Right kidney (tissue), 1 donor: ENCODE measurements at regions not wholly inside any gene's neighbourhood (a gene's known extent, or its start where the extent isn't known, plus 50 kb on each side); places are given as distances from the start of the nearest gene placed in this dataset.
A peak's percentile ranks its signal among the peaks of the same experiment; 100 is the strongest.
"Not testable (repeated sequence)": the region's sequence is repeated elsewhere in the genome, so short reads cannot be mapped to it uniquely, and the experiment has no call there.

Experiments used
- DNase-seq: peaks from one replicate; pipeline ENCODE4 v3.0.0-alpha.2; 2016

DNA sequence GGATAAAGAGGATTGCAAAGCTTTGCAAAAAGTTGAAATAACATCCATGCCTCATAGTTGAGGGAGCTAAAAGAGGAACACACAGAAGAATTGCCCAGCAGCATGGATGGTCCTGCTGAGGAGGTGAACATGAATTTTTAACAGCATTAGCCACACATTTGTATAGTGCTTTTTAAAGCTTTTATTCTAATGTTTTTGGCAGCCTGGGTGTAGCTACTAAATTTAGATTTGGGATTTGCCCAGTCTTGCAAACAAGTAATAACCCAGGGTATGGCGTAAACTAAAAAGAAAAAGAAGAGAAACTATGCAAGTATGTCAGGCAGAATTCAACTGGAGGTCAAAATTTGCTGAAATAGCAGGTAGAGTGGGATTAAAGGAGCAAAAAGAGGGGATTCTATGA is 75.1 kb upstream of the PTPRK start:
- no peak for DNase-seq

DNA sequence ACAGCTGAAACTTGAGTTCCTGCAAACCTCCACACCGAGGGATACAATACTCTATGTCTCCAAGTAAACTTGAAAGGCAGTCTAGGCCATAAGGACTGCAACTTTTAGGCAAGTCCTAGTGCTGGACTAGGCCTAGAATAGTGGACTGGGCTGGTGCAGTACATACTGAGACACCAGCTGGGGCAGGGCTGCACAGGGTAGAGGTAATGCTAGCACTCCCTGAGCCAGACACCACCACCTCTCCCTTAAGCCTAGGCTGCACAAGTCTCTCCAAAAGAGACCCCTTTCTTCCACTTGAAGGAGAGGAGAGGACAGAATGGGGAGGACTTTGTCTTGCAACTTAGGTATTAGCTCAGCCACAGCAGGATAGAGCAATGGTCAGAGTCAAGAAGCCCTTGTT is 65.7 kb upstream of the PTPRK start:
- DNase-seq, result no peak

DNA sequence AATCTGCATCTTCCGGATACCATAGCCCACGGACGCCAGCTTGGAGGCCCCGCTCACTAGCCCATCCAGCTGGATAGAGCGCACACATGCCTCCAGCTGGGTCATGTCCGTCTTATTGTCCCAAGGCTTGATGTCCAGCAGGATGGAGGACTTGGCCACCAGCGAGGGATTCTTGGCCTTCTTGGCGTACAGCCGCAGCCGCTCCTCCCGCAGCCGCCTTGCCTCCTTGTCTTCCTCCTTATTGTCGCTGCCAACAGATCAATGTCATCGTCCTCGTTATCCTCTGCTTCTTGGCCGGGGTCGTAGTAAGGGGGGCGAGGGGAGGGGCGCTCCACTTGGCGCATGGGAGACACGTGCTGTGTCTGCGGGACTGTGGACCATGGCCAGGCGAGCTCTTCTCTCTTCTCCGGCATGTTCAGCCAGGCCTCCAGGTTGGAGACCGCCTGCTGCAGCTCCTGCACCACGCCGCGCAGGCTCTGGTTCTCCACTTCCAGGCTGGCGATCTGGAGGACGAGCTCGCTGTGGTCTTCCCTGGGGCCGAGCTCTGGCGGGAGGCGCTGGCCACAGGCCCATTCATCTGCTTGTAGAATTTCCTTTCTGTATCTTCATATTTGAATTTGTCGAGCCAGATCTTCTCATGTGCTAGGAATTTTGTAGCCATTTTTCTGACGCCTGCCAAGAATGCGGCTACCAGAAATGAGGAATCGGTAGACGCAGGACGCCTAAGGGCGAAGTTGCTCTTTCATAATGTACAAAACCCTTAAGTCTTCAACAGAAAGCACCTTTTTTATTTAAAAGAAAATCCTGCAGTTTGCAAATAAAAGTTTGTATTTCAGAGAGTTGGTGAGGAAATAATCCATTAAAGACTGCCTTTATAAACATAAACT is 60.1 kb upstream of the PTPRK start:
- DNase-seq, result no peak

DNA sequence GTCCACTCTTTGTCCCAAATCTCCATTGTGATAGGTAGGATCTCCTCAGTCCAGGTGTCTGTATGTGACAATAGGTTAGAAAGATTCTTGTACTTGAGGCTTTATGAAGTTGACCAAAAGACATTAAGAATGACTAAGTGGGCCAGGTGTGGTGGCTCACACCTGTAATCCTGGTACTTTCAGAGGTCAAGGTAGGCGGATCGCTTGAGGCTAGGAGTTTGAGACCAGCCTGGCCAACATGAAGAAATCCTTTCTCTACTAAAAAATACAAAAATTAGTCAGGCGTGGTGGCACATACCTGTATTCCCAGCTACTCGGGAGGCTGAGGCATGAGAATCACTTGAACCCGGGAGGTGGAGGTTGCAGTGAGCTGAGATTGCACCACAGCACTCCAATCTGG is 54.9 kb upstream of the PTPRK start:
- DNase-seq, result not testable (repeated sequence)

DNA sequence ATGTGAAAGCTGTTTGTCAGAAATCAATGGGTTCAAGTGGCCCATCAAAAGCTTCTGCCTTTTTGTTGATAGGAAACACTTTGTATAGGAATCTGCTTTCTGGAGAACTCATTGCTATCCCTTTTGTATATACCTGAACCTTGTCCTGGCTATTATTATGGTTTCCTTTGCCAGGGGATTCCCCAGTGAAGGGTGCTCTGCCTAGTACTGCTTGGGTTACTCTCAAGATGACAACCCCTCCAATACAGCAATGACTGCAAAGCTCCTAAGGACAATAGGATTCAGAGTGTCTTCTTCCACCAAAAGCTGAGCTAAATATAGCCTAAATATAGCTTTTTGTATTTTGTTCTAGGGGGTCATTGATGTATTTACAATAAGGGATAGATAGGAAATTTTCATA is 54.0 kb upstream of the PTPRK start:
- DNase-seq, result no peak

DNA sequence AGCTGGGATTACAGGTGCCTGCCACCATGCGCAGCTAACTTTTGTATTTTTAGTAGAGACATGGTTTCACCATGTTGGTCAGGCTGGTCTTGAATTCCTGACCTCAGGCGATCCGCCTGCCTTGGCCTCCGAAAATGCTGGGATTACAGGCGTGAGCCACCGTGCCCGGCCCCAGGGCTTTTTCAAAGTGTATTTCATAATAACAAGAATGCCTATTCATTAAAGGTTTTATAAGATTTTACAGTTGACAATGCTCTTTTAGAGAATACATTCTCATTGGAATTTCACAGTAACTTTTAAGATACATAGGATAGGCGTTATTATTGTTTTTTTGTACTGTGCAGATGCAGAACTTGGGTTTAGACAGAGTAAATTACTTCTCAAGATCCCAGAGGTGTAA is 52.6 kb upstream of the PTPRK start:
- DNase-seq, result no peak

DNA sequence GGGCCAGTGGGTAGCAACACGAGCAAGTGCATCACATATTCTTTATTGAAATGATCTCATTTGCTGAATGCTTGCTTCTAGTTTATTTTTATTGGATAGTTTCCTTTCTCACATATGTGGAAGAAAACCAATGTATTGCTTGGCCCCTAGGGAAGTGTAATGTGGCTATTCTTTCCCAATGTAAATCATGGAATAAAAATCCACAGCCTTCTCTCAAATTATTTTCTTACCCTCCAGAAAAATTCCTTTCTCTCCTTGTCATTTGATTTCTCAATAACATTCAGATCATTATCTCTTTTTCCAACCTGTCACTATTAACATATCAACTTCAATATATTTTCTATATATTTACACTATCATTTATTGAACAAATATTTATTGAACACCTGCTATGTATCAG is 51.9 kb upstream of the PTPRK start:
- no peak for DNase-seq

DNA sequence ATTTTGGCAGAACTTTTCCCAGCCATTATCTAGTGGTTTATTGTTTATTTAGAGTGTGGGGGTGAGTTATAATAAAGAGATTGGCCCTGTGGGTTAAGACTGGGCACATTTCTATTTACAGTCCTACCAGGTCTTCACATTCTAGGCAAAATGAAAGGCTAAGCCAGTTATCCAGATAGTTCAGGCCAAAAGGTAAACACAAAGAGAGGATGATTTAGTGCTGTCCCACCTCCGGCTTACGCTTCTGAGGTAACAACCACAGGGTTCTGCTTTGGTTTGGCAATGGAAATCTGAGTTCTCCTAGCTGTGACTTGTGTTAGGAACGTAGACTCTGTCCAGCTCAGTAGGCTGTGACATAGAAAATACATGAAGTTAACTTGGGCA is 50.3 kb upstream of the PTPRK start:
- peak; percentile 3 for DNase-seq

DNA sequence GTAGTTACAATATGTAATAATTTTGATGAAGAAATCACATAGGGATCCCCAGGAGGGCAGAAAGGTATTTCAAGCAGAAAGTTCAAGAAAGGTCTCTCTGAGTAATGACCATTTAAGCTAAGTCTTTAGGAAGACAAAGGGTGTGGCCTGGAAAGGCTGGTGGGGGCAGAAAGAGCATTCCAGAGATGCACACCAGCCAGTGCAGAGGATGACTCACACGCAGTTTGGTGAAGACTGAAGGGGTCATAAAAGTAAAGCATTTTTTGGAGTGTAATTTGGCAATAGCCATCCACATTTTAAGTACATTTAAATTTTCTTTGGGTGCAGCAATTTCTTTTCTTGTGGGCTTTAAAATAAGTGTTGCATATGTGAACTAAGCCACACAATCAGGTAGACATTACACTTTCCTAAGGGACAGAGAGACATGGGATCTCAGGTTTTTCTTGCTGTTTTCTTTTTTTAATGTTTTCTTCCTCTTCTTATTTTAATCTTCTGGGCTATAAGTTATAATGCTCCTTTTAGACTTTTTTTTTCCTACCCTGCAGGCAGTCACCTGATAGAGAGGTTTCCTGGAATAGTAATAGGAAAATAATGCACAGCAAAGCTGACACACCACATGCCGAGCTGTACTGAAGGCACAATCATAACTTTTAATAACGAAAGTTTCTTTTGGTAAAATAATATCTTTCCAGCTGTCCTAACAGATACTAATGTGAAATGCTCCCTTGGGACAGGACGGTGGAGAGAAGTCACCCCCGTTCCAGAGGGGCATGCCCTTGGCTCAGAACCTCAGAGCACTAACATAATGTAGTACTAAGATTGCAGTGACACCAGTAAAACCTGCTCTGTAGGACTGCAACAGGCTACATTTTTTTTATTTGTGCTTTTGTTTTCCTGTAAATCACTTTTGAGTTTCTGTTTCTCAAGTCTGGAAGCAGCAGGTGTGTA is 49.6 kb upstream of the PTPRK start:
- DNase-seq, result peak; percentile 2
